ENCODE measurements at regions not wholly inside any gene's neighbourhood (a gene's known extent, or its start where the extent isn't known, plus 50 kb on each side); places are given as distances from the start of the nearest gene placed in this dataset.
"Not testable (repeated sequence)": the region's sequence is repeated elsewhere in the genome, so short reads cannot be mapped to it uniquely, and the experiment has no call there.

DNA sequence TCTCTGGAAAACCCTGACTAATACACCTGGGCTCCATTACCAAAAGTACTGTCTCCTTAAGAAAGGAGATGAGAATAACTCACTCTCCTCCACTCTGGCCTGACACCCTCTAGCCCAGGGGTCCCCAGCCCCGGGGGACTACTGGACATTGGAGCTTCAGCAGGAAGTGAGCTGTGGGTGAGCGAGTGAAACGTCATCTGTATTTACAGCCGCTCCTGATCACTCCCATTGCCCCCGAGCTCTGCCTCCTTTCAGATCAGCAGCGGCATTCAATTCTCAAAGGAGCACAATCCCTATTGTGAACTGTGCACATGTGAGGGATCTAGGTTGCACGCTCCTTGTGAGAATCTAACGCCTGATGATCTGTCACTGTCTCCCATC, 126.3 kb upstream of the TNRC6C start:
- no peak for DNase-seq

DNA sequence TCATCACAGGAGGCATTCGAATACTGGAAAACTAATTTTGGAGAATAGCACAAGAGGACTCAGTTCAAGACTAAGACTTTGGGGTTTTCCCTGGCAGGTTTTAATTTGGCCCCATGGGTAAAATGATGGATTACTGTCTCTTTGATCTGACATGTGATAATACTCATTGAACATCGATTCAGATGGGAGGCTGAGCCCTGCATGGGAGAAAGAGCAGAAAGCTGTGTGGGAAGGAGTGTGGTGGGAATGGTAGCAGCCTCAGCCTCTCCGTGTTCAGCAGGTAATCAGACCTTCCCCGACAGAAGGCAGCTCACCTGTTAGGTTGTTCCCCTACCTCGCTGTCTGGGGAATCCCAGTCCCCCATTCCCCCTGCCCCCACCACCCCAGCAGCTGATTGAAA, 124.7 kb upstream of the TNRC6C start:
- DNase-seq = no peak

DNA sequence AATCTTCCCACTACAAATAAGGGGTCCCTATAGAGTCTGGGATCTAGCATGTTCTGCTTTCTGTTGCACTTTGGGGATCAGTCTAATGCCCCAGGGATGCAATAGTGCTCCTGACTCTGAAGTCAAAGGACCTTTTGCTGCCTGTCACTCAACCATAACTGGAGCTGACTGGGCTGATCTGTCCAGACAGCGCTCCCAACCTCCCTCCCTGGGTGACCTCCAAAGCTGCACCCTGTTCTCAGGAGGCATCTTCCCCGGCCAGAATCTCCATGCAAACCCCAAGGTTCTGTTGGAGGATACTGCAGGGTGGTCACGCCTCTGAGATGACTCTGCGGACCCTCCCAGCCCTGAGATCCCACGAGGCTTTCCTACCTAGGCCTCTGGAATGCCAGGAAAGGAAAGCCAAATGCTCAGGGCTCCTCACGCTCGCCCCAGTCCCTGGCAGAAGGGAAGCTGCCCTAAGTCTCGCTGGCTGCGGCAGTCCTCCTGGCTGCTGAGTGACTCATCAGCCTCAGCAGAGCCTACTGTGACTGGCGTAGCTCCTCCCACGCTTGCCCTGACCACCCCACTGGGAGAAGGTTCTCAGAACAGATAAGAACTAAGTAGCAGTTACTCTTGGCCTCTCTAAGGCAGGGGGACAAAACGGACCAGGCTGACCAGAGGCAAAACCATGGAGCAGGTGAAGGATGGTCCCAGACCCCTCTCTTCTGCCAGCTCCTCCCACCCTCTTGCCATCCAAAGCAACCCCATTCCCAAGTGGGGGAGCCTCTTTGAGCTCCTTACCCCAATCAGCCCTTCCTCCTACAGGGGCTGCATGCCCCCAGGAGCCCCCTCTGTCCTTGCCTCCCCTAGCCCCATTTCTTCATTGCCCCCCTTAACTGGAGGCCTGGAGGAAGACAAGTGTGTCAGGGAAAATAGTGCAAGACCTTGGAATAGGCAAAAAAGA, 124.1 kb upstream of the TNRC6C start:
- DNase-seq = peak; percentile 96

DNA sequence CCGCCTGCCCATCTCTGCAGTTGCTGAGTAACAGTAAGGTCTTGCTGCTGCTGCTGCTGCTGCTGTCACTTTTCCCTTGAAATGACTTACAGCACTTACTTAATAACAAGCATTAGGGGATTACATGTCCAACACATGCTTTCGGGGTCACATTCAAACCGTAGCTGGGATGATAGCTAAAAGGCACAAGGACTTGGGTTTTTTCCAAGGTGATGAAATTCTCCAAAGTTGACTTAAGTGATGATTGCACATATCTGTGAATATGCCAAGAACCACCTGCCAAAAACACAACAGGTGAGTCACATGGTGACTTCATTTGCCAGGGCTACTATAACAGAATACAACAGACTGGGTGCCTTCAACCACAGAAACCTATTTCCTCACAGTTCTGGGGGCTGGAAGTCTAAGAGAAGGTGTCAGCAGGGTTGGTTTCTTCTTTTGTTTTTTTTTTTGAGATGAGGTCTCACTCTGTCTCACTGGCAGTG, 121.9 kb upstream of the TNRC6C start:
- no peak for DNase-seq

GRCh38 chr17:77837072-77837471, 121.4 kb upstream of the TNRC6C start:
- DNase-seq = not testable (repeated sequence)

GRCh38 chr17:77837917-77838316, 120.6 kb upstream of the TNRC6C start:
- DNase-seq = no peak

DNA sequence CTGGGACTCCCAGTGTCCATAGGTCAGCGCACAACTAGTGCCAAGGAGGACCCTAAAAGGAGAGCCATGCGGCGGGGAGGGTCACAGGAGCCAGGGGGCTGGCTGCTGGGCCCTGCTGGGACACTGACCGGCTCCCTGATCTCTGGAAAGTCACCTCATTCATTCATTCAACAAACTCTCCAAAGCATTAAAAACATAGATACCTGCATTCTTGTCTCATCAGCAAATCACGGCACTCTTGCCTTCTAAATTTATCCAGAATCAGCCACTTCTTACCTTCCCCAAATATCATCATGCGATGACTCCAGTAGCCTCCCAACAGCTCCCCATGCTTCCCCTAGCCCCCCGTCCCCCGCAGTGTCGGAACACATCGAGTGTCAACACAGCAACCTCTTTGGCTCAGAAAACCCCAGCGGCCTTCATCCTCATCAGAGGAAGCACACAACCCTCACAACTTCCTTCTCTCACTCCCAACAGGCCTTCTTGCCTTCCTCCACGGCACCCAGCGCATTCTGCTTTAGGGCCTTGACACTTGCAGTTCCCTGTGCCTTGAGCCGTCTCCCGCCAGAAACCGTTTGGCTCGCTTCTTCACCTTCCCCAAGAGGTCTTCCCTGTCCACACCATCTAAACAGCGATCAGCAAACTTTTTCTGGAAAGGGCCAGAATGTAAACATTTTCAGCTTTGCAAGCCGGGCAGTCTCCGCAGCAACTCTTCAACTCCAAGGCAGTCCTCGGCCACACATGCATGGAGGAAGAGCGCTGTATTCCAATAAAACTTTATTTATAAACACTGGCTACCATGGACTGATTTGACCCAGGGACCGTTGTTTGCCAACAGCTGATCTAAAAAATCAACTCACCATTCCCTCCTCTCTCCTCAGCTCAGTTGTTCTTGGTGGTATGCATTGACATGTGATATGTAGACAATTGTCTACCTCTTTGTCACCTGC, 119.5 kb upstream of the TNRC6C start:
- DNase-seq = peak; percentile 38

DNA sequence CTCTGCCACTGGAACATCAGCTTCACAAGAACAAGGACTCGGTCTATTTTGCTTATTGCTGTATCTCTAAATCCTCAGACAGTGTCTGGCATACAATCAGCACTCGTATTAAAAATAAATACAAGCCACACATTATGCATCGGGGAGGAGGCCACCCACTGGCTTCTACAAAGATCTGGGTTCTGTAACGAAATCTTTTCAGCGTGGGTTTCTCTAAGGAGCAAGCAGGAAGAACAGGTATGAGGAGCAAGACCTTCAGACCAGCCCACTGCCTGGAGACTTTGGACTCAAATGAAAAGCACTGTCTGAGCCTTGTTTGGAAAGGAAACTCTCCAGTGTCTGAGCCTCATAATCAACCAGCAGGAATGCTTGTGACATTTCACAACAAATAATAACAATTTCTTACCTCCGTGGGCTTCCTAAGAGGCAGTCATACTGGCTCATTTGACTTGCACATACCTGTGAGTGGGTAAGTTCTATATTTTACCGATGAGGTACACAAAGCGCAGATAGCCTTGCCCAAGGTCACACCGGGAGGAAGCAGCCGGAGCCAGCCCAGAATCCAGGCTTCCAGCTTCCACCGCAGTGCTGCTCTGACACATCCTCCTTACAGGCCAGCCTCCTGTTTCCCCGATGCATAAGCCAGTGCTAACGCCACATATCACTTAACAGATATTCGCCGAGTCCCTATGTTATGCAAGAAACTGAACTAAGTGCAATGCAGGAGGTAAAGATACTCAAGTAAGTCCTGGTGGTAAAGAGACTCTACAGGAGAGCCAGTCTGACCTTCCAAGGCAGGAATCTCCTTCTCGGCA, 118.6 kb upstream of the TNRC6C start:
- DNase-seq = peak; percentile 24

- DNase-seq = peak; percentile 61
Measured at GRCh38 chr17:77840513-77841165, 117.9 kb upstream of the TNRC6C start.

- no peak for DNase-seq
Measured at GRCh38 chr17:77841742-77842527, 116.6 kb upstream of the TNRC6C start.

DNA sequence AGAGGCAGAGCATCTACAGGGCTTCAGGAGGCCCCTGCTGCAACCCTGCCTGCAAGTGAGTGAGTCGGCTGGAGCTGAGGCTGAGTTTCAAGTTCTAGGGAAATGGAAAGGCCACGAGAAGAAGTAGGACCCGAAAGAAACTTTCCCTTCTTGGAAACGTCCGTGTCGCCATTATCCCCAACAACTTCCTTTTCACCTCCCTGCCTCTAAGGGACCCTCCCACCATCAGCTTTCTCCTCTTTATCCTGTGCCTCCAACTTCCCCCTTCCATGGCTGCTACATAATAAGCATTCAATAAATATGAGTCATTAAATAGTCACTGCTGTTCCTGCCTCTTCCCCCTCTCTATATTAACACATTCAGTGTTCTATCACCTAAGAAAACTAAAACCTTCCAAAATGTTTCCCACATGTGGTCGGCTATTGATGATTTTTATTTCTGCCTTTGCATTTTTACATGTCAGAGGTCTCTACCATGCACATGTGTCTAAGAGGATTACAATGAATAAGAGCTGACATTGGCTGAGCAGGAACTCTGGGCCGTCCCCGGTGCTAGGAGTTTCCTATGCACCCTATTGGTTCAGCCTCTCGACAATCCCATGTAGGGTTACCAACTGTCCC, 115.9 kb upstream of the TNRC6C start:
- peak; percentile 41 for DNase-seq

DNA sequence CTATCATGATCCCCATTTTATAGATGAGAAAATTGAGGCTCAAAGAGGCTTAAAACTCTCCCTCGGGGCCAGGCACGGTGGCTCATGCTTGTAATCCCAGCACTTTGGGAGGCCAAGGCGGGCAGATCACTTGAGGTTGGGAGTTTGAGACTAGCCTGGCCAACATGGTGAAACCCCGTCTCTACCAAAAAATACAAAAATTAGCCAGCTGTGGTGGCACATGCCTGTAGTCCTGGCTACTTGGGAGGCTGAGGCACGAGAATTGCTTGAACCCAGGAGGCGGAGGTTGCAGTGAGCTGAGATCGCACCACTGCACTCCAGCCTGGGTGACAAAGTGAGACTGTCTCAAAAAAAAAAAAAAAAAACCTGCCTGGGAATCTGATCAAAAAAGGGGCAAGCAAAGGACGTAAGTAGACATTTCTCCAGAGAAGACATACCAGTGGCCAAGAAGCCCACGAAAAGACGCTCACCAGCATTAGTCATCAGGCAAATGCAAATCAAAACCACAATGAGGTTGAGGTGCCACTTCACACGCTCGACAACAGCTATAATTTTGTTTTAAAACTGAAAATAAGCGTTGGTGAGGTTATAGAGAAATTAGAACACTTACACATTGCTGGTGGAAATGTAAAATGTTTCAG, 115.1 kb upstream of the TNRC6C start:
- DNase-seq = peak; percentile 77

DNA sequence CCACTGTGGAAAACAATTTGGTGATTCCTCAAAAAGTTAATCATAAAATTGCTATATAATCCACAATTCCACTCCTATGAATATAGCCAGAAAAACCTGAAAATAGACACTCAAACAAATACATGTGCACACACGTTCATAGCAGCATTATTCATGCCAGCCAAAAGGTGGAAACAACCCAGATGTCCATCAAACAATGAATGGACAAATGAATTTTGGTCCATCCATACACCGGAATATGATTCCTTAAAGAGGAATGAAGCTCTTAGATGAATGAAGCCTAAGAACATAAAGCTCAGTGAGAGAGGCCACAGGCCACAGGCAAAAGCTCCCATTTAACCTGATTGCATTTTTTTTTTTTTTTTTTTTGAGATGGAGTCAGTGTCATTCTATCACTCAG, 114.6 kb upstream of the TNRC6C start:
- DNase-seq = no peak

DNA sequence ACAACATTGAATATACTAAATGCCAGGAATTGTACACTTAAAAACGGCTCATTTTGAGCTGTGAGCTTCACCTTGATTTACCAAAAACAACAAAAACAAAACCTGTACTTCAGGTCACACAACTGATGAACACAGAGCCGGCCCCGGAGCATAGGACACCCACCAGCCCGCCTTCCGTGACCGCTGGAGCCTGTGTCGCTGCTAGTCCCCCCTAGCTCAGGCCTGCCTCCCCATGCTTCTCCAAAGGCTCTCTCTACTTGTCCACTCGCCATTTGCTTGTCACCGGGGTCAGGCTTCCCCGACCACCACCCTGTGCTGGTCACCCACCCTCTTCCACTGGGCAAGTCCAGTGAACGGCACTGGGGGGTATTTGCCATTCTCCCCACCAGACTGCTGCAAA, 113.8 kb upstream of the TNRC6C start:
- DNase-seq = no peak

- no peak for DNase-seq
Measured at GRCh38 chr17:77845541-77846225, 112.8 kb upstream of the TNRC6C start.

GRCh38 chr17:77846531-77847085, 111.9 kb upstream of the TNRC6C start:
- DNase-seq = peak; percentile 91

GRCh38 chr17:77847221-77848085, 111.0 kb upstream of the TNRC6C start:
- DNase-seq = peak; percentile 70

DNA sequence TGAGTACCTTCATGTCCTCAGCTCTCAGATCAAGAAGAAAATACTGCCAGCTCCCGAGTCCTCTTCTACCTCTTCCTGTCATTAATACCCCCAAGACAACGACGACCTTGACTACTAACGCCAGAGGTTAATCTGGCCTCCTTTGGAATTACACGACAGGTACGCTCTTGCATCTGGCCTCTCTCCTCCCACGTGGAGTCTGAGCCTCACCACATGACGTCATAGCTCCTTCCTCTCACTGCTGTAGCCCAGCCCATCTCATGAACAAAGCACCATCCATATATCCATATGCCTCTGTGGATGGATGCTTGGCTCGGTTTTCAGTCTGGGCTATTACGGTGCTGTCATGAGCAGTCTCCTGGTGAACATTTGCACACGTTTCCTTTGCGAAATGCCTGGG, 110.2 kb upstream of the TNRC6C start:
- no peak for DNase-seq
